ENCODE measurements at regions not wholly inside any gene's neighbourhood (a gene's known extent, or its start where the extent isn't known, plus 50 kb on each side); places are given as distances from the start of the nearest gene placed in this dataset.

DNA sequence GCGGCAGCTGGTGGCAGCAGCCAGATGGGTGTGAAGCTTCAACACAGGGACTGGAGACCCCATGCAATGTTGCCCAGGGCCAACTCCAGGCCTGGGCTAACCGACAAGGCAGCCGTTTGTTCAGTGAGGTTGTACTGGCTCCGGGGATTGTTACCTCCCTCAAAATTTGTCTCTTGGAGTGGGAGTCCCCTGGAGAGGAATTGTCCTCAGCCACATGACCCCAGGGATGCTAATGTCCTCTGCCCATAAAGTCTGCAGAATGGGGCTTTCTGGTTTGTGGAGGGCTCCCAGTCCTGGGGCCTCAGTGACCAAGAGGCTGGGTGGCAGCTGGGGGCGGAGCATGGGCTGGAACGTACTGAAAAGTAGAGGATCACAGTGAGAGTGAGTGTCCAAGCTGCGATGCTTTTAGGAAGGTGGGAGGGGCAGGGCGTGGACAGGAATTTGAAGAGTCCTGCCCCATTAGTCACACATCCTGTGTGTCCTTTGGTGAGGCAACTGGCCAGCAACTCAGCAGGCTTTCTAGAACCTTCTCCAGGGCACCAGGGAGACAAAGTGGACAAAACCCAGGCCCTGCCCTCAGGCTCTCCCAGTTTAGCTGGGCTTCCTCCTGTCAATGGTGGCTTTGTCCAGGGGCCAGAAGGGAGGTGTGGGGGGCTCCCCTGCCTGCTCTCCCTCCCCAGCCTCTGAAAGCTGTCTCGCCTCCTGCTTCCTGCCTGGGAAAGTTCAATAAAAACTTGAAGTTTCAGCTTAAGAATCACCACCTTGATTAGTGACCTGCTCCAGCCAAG, 114.0 kb downstream of the NSG2 start:
- DNase-seq, result no peak

DNA sequence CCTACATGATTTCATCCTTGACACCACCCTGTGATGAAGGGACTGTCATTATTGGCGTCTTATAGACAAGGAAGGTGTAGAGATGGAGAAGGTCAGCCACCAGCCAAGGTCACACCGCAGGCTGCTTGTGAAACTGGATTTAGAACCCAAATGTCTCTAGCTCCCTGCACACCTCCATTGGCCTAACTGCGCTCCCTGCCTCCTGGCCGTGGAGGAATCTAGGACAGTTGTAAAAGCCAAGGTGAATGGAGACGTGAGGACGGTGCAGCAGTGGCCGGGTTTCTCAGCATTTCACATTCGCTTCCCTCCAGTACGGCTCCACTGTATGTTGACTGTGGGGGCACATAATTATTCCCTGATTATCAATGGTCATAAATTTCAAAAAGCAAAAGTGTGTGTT, 119.9 kb downstream of the NSG2 start:
- DNase-seq, result no peak

DNA sequence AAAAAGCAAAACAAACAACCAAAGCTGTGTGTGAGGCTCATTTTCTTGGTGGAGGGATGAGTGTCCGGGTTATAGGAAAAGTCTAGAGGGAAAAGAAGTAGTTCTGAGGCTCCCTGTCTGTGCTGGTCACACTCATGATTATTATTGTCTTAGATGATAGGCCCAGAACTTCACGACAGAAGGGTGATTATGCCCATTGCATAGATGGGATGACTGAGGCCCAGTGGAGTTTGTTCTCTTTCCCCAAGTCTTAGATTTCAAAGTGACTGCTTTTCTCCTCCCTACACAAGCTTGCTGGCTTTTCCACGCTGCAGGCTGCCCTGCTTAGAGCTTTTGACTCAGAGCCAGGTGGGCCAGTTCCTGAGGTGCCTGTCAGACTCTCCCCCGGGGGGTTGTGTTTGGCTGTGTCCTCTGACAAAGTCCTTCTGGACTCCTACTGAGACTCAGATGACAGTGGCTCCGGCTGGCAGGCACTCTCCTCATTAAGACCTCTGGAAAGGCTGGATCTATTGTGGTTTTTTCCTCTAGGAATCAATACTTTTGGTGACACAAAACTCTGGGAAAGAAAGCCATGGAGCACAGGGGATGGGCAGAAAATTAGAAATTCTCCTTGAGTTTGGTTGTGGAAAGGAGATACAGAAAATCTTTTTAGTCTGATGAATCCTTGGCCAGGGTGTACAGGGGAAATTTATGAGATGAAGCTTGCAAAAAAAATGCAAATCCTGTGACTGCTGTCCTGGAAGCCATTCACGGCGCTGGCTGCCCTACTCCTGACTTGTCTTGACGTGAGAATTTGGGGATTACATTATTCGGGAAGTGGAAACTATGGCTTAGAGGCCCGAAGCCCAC, 120.9 kb downstream of the NSG2 start:
- DNase-seq, result no peak

DNA sequence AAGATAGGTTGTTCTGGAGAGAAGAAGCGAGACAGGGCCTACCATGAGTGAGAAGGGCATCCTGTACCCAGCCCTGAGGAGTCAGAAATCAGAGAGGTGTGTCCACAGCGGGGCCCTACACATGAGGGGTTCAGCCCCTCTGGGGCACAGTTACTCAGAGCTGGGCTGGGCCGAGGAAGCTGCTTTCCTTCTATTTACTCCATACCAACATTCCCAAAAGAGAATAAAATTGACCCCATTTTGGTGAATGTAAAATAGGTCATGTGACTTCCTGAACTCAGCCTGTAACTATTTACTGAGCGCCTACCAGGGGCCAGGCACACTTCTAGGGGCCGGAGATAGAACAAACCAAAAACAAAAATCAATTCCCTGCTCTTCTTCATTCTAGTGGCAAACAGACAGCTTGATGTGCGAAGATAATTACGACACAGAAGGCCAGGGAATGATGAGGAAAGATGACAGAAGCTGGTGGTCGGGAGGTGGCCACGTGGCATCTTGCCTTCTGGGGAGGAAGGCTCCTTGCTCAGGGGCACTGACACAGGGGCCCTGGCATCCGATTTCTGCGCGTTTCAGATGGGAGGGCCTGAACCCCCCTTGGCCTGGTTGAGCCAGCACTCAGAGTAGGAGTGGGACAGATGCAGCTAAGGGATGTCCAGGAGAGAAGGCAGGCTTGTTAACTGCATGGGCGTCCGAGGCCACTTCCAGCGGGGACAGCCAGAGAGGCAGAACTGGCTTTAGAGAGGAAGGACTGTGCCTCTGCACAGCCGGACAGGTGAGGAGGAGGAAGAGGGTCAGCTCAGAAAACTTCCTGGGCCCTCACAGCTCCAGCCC, 121.8 kb downstream of the NSG2 start:
- no peak for DNase-seq

DNA sequence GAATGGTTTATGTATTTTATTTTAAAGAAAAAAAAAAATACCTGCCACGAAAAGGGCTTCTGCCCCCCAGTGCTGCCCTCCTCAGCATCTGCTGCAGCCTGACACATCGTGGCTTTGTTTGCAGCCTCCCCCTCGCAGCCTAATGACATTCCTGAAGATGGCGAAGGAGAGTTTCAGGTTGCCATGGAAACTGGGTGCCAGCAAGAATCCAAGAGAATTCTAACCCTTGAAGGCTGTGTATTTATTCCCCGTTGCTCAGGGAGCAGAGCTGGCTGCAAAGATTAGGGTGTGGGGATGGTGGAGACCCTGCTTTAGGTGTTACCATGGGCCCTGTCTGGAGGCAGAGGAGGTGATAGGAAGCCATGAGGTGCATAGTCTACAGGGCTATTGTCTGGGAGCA, 126.6 kb downstream of the NSG2 start:
- no peak for DNase-seq

DNA sequence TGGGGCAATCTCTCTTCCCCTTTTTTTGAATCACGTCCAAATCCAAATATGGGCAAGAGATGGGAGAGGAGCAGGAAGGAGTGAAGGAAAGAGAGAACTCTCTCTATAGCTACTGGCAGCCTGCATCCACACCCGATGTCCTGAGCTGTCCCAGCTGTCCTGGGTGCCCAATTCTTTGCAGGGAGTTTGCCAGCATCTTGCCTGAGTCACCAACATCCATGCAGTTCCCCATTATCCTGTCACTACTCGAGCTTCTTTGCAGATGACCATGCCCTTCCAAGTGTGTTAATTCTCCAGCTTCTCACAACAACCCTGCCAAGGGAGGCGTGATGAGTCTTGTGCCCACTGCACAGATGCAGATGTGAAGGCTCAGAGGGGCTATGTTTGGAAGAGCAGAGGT, 127.1 kb downstream of the NSG2 start:
- no peak for DNase-seq

DNA sequence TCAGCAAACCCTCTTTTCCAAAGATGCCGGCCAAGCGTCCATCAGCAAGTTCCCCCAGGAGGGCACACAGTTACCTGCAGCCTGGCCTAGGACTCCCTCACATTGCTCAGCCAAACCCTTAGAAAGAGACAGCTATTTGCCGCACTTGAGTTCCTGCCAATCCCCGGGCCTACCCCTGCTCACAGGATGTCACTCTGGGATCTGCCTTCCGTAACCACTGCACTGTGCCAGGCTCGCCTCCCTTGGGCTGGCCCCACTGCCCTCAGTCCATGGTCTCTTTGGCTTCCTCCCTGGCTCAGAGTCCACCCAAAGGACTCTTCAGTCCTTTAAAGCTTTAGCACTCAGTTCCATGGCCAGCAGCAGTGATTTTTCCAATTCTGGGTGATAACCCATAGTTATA, 128.3 kb downstream of the NSG2 start:
- no peak for DNase-seq

DNA sequence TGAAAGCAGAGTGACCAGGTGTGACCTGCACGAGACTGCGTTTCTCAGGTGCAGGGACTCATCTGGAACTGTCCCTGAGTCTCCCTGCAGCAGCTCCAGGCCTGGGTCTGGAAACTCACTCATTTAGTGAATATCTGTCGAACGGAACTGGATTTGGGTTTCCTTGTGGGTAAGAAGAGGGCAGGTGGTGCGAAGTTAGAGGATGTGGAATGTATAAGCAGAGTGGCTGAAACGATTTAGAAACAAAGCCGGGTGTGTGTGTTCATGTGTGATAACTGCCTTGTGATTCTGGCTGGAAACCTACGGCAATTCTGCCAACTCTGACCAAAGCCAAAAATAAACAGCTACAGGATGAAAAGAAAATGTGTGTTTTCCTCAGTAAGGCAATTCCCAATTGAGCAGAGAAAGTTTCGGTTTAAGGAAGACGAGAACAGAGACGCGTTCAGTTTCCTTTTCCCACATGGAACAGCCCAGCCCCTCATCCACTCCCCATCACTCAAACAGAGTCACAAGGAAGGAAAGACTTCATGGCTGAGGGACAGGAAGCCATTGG, 130.3 kb downstream of the NSG2 start:
- DNase-seq, result no peak

DNA sequence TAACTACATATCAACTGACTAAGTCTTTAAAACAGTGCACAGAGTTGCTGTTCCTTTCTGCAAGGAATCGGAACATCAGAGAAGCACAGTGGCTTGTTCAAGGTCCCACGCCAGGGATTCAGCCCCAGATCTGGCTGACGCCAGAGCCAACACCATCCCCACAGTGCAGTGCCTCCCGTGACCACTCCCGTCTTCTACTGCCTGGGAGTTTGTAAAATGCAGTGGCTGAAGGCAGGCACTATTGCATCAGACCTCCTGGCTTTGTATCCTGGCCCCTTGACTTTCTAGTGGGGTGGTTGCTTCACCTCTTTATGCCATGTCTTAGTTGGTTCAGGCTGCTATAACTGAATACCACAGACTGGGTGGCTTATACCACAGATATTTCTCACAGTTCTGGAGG, 131.0 kb downstream of the NSG2 start:
- DNase-seq, result no peak

DNA sequence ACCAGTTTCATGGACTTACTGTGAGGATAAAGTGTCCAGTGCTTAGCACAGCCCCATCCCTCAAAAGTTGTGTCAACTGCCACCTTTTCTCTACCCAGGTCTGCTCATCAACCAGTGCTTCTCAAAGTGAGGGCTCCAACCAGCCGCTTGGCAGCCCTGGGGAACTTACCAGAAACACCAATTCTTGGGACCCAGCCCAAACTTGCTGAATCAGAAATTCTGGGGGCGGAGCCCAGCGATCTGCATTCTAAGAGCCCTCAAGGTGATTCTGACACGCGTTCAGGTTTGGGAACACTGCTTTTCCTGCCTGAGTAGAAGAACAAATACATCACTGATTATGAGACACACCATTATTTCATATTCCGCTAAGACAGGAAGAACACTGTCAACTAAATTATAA, 132.0 kb downstream of the NSG2 start:
- no peak for DNase-seq

DNA sequence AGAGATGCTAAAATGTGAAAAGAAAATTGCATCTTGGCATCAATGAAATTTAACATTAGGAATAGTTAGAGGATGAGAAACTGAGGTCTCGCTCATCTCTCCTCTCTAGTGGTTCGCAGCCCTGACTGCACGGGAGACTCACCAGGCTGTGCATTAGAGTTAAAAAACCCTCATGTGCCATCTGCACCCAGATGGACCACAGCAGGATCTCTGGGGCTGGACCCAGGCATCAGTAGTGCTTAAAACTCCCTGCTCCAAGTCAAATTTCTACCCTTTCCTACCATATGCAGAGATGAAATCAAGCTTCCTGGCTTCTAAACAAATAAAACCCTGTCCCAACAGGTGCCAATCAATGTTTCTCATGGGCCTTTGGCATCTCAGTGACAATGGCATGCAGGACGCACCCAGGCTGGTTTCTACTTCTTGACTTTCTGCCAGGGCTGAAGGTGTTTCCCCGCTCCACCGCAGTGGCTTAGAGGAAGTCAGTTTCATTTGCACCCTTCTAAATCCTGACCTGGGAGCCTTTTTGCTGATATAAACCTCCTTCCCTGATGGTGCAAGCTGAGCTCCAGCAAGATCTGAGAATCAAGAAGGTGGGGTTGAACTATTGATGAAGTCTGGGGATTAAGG, 132.6 kb downstream of the NSG2 start:
- DNase-seq, result no peak

DNA sequence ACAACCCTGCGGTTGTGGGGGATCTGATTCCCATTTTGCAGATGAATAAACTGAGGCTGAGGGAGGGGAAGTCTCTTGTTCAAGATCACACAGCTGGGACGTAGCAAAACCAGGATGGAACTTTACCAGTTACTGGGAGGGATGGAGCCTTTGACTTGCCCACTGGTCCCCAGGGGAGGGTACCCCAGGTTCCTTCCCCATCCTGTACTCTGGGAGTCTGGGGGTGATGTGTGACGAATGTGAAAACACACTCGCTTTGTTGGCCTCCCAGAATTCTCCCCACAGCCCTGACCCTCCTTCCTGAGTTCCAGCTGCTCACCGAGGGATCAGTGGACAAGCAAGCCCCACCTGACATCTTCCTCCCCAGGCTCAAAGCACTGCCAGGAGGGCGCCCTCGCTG, 135.1 kb downstream of the NSG2 start:
- no peak for DNase-seq

DNA sequence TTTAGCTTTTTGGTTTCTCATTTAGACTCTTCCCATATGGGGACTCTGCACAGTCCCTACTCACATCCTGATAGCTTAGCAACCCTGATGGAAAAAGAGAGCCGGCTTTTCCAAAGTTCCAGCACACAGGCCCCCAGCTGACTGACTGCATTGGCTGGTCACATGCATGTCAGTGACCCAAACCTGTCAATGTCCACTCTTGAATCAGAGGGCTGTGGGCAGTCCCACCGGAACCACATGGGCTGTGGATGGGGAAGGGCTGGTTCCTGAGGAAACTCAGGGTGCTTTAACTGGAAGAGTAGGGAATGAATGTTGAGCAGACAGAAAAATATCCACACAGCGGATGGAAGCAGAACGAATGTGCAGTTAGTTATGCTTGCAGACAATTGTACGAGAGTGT, 136.6 kb downstream of the NSG2 start:
- DNase-seq, result no peak

DNA sequence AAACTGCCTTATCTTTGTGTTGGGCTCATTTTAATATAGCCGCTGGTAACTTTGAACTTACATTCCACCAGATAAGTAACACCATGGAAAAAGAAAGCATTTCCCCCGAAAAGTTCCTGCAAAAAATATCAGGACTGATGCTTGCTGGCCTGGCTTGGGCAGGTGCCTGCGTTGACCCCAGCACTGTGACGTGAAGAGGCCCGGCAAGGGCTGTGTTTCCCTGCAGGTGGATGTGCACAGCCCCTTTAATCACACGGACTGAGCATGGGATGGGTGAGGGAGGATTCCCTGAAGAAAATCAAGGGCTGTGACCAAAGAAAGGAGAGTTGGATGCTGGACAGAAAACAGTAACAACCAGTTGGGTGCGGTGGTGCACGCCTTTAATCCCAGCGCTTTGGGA, 138.2 kb downstream of the NSG2 start:
- no peak for DNase-seq

DNA sequence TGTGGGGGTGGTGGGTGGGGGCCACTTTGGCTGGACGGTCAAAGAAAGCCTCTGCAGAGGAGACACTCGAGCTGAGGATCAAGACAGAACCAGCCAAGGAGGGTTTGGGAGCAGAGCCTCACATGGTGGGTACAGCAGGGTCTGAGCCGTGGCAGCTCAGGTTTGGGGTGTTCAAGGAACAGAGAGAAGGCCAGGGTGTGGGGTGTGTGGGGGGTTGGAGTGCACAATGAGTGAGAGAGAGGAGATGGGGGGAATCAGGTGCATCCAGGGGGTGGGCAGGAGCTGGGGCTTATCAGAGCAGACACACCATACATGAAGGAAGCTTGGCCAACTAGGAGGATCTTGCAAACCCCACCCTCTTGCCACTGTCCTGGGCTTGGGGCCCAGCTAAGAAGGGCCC, 140.0 kb downstream of the NSG2 start:
- DNase-seq, result no peak

DNA sequence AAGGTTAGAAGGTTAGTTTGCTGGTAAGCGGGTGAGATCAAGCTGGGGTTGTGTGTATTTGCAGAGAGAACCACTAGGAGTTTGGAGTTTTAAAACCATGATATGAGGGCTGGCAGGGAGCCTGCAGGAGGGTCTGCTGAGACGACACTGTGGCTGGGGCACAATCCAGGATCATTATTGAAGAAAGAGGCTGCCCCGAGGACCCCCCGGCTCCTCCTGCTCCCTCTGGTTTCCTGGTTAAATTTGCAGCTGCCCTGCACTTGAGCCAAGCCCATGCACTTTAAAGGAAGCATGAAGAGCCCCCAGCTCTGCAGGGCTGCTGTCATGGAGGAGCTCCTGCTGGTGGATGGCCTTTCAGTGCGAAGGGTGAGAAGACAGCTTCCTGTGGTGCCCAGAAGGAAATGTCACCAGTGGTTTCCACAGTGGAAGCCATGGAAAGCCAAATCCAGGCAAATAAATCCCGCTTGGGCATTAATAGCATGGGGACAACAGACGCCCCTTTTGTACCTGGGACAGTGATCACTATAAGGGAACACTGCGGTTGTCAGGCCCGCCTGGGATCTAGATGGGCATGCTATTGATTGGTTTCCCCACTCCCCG, 140.7 kb downstream of the NSG2 start:
- no peak for DNase-seq

DNA sequence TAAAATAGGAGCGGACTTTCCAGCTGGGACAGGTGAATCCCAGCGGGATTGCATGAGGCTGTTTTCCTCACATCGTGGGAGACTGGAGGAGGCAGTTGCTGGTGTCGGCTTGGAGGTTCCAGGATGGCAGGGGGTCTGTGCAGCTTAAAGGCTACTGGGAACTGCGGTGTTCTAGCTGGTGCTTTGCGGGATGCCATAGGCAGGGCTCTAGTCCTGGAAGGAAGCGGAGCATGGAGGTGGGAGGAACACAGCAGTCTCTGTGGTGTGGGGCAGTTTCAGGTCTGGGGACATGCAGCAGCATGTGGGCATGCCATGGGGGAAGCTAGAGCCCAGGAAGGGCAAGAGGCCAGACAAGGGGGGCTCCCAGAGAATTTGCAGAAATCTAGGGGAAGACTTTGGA, 141.5 kb downstream of the NSG2 start:
- no peak for DNase-seq

DNA sequence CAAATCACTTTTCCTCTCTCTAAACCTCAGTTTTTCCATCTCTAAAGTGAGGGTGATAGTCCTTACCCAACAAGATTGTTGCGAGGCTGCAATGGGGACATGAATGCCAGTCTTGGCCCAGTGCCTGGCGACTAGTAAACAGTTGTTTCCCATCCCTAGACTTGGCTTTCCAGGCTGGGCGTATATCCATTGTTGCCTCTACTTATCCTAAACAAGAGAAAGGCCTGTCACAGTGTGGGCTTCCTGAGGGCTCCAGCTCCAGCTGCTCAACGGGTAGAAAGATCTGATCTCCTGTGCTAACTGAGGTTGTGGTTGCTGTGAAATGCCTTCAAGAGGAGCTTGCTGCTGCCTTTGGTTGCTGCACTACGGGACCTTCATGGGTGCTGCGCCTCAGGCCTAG, 142.0 kb downstream of the NSG2 start:
- no peak for DNase-seq

DNA sequence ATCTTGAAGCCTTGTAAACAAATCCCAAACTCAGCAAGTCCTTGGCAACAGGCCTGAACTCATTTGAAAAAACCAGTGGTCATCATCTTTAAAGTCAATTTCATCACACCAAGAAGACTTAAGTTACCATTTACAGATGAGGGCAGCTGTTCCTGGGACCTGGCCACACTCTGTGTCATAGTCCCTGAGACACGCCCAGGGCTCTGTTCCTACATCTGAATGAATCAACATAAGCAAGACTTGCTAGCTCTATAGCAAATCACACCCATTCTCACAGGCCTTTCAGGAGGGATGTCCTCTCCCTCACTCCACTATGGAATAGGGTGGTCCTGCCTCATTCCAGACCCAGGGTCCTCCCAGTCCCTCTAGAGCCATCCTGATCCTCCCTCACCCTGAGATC, 142.8 kb downstream of the NSG2 start:
- DNase-seq, result no peak

DNA sequence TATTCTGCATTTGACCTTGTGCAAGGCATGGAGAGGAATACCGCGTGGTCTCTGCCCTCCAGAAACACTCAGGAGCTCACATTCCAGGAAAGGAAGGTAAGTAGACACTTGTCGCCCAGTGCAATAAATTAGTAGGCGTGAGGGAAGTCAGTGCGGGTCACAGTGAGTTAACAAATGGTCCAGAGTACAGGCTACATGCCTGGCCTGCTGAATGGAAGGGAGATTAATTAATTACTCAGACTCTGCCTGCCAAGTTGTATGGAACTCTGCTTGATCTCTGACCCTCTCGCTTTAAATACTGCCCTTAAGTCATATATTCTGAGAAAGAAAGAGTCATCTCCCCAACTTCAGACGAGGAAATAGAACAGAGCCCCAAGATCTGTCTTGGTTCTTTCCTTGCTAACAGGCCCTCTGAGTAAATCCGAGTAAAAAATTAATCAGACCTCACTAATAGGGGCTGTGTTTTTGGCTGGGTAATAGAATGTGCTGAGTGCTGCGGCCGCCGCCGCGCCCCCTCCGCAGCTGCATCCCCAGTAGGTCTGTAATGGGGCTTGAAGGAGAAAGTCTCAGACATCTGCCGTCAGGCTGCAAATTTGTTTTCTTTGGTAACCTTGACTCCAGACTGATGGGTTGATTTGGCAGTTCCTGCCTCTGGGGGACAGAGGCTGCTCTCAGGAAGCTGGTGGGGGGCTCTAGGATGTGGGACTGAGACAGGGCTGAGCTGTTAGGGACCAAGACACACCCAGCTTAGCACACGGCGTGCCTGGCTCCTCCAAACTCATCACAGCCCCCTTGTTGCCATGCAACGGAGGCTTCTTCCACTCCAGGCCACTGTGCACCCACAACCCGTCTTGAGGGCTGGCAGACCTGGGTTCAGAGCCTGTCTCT, 144.4 kb downstream of the NSG2 start:
- DNase-seq, result no peak

DNA sequence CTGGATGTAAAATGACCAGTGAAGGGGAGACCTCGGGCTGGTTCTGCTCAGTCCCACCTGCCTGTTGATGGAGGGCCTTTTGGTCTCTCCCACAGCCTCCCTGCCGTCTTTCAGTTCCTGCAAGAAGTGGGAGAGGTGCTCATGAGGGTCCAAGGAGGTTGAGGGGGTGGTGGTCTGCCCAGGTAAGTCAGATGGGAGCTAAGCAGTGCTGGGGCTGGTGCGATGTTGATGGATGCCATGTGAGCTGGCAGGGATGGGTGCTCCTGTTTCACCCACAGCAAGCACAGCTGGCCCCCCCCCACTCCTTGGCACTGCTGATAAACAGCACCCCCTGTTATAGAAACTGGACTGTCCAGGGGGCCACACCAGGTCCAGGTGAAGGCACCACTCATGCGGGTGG, 145.6 kb downstream of the NSG2 start:
- DNase-seq, result no peak

All from activated CD8-positive, alpha-beta memory T cell treated with anti-CD3 and anti-CD28 coated beads, Interleukin-2, amount 50 U/mL, for 48 hours (primary cell).